C4-2B (cell line): ENCODE measurements at regions not wholly inside any gene's neighbourhood (a gene's known extent, or its start where the extent isn't known, plus 50 kb on each side); places are given as distances from the start of the nearest gene placed in this dataset.

Experiments used
- H3K27ac ChIP-seq: fragments of 450-650 bp; 2 replicates; pipeline ENCODE4 v1.5.1; 2017
- ZFX ChIP-seq: fragments of 450-650 bp; IDR thresholded peaks from 2 replicates; pipeline ENCODE4 v1.6.1; 2017
- TF ChIP-seq, protein P1 (sequence below): fragments of 450-650 bp; conservative IDR thresholded peaks from 2 replicates; pipeline ENCODE4 v1.5.1; 2017; ENCODE audit warnings: mild to moderate bottlenecking

DNA sequence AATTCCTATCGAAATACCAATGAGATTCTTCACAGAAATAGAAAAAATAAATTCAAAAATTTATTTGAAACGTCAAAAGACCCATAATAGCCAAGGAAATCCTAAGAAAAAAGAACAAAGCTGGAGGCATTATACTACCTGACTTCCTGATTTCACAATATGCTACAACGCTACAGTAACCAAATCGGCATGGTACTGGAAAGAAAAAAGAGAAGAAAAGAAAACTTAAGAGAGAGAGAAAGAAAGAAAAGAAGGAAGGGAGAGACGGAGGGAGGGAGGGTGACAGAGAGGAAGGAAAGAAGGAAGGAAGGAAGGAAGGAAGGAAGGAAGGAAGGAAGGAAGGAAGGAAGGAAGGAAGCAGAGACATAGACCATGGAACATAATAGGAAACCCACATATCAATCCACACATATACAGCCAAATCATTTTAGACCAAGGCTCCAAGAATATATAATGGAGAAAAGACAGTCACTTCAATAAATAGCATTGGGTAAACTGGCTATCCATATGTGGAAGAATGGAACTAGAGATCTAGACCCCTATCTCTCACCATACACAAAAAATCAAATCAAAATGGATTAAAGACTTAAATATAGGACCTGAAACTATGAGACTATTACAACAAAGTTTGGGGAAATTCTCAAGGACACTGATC lies 118.6 kb upstream of the CNTN4 start:
- H3K27ac ChIP-seq = no peak overlapping the region
- TF ChIP-seq ZFX = no peak
- TF ChIP-seq, protein P1, sequence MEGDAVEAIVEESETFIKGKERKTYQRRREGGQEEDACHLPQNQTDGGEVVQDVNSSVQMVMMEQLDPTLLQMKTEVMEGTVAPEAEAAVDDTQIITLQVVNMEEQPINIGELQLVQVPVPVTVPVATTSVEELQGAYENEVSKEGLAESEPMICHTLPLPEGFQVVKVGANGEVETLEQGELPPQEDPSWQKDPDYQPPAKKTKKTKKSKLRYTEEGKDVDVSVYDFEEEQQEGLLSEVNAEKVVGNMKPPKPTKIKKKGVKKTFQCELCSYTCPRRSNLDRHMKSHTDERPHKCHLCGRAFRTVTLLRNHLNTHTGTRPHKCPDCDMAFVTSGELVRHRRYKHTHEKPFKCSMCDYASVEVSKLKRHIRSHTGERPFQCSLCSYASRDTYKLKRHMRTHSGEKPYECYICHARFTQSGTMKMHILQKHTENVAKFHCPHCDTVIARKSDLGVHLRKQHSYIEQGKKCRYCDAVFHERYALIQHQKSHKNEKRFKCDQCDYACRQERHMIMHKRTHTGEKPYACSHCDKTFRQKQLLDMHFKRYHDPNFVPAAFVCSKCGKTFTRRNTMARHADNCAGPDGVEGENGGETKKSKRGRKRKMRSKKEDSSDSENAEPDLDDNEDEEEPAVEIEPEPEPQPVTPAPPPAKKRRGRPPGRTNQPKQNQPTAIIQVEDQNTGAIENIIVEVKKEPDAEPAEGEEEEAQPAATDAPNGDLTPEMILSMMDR = no peak

DNA sequence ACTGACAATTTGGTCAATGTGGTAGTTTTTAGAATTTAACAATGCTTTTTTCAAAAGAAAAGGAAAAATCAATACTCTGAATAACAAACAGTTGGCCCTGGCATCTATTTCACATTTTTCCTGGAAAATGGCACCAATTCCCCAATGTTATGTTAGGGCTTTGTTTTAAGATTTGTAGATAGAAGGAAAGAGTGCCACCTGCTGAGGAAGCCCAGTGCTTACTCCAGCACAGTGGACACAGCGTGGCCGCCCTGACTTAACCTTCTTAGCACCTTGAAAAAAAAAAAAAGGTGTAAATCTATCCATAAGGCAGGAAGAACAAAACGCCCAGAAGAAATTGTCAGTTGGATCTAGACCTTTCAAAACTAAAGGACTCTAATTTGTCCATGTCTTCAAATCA lies 110.7 kb upstream of the CNTN4 start:
- no peak overlapping the region for H3K27ac ChIP-seq
- TF ChIP-seq, protein P1 = peak; percentile 60
- TF ChIP-seq ZFX = no peak

DNA sequence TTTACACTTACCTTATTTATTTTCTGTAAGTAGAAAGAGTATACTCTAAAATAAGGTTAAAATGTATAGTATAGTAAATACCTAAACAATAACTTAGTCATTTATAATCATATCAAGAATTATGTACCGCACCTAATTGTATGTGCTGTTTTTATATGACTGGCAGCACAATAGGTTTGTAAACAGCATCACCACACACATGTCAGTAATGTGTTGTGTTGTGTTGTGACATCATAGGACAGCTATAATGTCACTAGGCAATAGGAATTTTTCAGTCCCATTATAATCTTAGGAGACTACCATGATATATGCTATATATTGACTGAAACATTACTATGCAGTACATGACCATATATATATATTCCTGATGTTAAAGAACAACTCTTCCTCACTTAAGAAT lies 99.9 kb upstream of the CNTN4 start:
- TF ChIP-seq, protein P1 = no peak
- no peak for TF ChIP-seq ZFX

DNA sequence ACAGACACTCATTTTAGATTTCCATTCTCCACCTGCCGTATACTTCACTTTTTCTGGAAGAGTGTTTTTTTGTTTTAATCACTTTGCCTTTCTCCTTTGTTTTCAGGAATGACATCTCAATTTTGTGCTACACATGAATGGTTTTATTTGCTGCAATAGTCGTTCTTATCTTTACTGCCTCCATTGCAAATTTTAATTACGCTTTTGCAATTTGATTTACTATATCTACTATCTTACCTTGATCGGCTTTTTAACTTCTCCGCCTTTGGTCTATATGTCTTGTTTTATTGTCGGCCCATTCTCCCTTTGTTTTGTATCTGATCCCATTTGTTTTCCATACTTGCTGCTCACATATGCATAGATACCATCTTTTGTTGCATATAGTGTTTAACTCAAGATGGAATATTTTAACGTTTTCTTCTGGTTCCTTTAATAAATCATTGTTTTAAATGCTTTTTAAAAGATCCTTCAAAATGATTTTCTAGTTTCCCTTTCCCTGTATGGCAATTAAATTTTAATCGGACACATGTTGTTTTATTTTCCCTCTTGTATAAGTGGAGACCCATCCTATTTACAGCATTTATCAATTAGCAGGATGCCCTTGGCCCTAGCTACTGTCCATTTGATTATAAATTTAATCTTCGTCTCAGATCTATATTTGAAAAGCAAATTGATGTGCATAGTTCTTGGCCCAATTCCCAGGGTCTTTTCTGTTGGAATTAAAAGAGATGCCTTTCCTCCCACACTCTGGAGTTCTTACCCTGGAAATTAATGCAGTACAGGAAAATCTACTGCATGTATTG lies 97.2 kb upstream of the CNTN4 start:
- TF ChIP-seq, protein P1 = no peak
- TF ChIP-seq ZFX = no peak
- no peak overlapping the region for H3K27ac ChIP-seq

More for the DNA sequence above, 99.9 kb upstream of the CNTN4 start:
- no peak overlapping the region for H3K27ac ChIP-seq

DNA sequence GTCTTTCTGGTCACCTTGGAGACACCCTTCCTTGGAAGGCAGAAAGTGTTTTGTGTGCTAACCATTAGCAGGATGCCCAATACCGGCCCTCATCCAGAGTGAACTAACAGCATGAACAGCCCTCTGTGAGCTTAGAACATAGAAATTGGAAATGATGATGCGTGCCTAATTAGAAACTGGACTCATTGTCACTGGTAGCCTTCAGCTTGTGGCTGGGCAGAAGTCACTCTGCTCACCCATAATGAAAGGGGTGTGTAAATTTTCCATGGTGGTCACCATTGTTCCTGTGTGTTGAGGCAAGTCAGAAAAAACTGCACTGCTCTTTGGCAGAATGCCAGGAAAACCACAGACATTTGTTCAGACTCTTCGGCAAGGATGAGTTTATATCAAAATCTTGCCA lies 74.7 kb upstream of the CNTN4 start:
- H3K27ac ChIP-seq = no peak overlapping the region
- no peak for TF ChIP-seq ZFX
- TF ChIP-seq, protein P1 = no peak

DNA sequence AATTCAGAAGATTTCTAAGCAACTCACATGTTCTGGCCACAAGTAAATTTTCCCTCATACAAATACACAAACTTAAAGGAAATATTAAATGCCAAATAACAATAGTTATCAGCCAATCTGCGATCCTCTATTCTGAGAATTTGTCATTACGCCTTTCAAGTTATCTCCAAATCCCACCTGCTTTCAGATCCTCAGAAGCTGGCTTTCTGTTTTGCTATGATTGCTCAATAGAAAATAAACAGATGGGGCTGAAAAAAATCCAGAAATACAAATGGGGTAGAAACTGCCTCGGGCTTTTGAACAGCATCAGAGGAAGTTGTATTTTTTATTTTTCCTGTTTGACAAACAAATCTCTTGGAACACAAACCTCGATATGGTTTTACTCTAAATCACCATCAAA lies 74.0 kb upstream of the CNTN4 start:
- TF ChIP-seq, protein P1 = no peak
- no peak for TF ChIP-seq ZFX
- no peak overlapping the region for H3K27ac ChIP-seq

DNA sequence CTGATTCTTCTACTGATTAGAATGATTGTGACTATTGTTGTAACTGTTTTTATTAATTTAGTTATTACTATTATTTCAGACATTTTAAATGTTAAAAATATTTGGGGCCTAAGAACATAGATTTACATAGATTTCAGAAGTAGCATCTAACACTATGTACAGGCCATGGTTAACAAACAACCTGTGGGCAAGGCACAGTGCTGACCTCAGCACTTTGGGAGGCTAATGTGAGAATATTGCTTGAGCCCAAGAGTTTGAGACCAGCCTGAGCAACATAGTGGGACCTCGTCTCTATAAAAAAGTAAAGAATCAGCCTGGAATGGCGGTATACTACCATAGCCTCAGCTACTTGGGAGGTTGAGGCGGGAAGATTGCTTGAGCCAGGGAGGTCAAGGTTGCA lies 69.1 kb upstream of the CNTN4 start:
- no peak overlapping the region for H3K27ac ChIP-seq
- TF ChIP-seq ZFX = no peak
- TF ChIP-seq, protein P1 = no peak
